Ovary (tissue), 7 donors: ENCODE measurements at regions not wholly inside any gene's neighbourhood (a gene's known extent, or its start where the extent isn't known, plus 50 kb on each side); places are given as distances from the start of the nearest gene placed in this dataset.

Source experiments
- DNase-seq, 5 donors: peaks; one replicate each; pipeline ENCODE4 v3.0.0-alpha.2; 2019 to 2020
- H3K27ac ChIP-seq, 2 donors: fragments of 200-600 bp; one replicate each; pipeline versions ENCODE4 v1.5.1 to v1.8.0; 2019 to 2022
- H3K27me3 ChIP-seq: fragments of 200-600 bp; one replicate; pipeline ENCODE4 v1.8.0; 2022
- H3K36me3 ChIP-seq: fragments of 200-600 bp; sonication (generic); one replicate; pipeline ENCODE4 v1.5.1; 2019
- H3K4me1 ChIP-seq: one replicate; pipeline ENCODE4 v1.8.1; 2013; ENCODE audit warnings: mild to moderate bottlenecking, moderate library complexity; ENCODE audit not compliant: insufficient read depth
- H3K4me3 ChIP-seq: fragments of 200-600 bp; sonication (generic); one replicate; pipeline ENCODE4 v1.5.1; 2017
- H3K9me3 ChIP-seq, 2 donors: fragments of 200-600 bp in 1 of 2; sonication (generic) in 1 of 2; one replicate each; pipeline versions ENCODE4 v1.5.1 to v1.8.1; 2013 to 2019; ENCODE audit warnings: mild to moderate bottlenecking in 1 of 2, moderate library complexity in 1 of 2
- EP300 ChIP-seq: sonication (generic); formaldehyde crosslinking; IDR thresholded peaks from one replicate; pipeline ENCODE4 v1.6.1; 2017; ENCODE audit warnings: antibody characterized with exemption
- POLR2A ChIP-seq: fragments of 450-650 bp; IDR thresholded peaks from one replicate; pipeline ENCODE4 v1.6.1; 2017; ENCODE audit warnings: antibody characterized with exemption, mild to moderate bottlenecking, moderate library complexity
- WGBS, 3 donors: extraction: QIAGEN DNeasy Blood & Tissue Kit in 1 of 3; methylation state at CpG; one replicate each; pipeline versions ENCODE4 v1.1.5 to v1.1.7; 2013 to 2017; 5-methylcytosine and 5-hydroxymethylcytosine counted together
- intact Hi-C, 4 donors: fragments of 100-400 bp; cut with DNase I; formaldehyde crosslinking; loops; one replicate each; pipeline versions ENCODE4 v1.11.0 to v1.15.1; 2022 to 2023
- TF ChIP-seq, protein P1 (sequence below), 3 donors: fragments of 450-650 bp in 2 of 3; fragments of 200-600 bp in 1 of 3; IDR thresholded peaks; one replicate each; pipeline versions ENCODE4 v1.5.1 to v1.8.0; 2016 to 2022; ENCODE audit warnings: antibody characterized with exemption in 3 of 3, mild to moderate bottlenecking in 1 of 3
- donor health status: DM: no; HTN: no; CAD: no; lungs with moderate emphysema.
- donor health status: DM: no; HTN: no; CAD: no.
- donor health status: Bipolar disorder and iron deficiency.
- donor health status: DM: no; HTN: no; CAD: no.
- donor health status: DM: yes; HTN: yes; CAD: no.

DNA sequence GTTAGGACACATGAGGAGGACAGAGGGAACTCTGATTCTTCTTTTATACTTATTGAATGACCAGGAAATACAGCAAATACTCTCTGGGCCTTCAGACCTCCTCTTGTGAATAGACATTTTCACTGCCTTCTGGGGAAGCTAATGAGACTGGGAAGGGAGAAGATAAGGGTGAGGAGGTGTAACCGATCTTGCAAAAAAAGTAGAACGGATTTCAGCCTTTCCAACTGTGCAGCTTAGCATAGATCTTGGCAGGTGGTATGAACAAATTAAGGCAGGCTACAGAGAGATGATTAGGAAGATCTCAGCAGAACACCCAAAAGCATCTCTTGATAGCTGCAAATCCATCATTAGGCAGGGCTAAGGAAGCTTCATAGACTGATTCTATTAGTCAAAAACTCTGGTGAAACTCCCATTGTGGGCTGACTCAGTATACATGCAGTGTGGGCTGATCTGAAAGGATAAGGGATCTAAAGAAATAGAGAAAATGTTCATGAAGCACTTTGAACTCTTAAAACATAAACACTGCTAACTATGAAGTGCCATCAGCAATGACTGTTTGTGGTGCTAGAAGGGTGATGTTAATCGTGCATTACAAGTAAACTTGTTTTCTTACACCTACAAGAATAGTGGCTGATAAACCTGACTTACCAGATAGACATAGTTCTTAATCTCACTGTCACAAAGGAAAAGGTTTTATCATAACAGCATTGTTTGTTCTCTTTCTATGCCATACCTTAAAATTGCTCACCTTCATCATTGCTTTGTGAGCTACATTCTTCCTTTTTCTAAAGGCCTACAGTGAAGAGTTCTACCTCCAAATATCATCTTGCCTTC is 85.5 kb upstream of the PALMD start:
- WGBS, 3 donors: 87 to 91% (median 89%) methylated on average over 3 of the region's 3 CpGs
- no peaks in the 10 kb centered on the region for H3K27me3 ChIP-seq
- no peak for DNase-seq
- TF ChIP-seq POLR2A (no peak), EP300 (no peak)
- TF ChIP-seq, protein P1, sequence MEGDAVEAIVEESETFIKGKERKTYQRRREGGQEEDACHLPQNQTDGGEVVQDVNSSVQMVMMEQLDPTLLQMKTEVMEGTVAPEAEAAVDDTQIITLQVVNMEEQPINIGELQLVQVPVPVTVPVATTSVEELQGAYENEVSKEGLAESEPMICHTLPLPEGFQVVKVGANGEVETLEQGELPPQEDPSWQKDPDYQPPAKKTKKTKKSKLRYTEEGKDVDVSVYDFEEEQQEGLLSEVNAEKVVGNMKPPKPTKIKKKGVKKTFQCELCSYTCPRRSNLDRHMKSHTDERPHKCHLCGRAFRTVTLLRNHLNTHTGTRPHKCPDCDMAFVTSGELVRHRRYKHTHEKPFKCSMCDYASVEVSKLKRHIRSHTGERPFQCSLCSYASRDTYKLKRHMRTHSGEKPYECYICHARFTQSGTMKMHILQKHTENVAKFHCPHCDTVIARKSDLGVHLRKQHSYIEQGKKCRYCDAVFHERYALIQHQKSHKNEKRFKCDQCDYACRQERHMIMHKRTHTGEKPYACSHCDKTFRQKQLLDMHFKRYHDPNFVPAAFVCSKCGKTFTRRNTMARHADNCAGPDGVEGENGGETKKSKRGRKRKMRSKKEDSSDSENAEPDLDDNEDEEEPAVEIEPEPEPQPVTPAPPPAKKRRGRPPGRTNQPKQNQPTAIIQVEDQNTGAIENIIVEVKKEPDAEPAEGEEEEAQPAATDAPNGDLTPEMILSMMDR (IDR thresholded peaks at IDR 0.05): no peak
- H3K36me3 ChIP-seq: no peaks in the 10 kb centered on the region
- no peaks in the 10 kb centered on the region for H3K9me3 ChIP-seq
- H3K4me3 ChIP-seq: no peak overlapping the region
- intact Hi-C loops: no loop called here
- no peak overlapping the region for H3K27ac ChIP-seq
- H3K4me1 ChIP-seq: no peaks in the 10 kb centered on the region

DNA sequence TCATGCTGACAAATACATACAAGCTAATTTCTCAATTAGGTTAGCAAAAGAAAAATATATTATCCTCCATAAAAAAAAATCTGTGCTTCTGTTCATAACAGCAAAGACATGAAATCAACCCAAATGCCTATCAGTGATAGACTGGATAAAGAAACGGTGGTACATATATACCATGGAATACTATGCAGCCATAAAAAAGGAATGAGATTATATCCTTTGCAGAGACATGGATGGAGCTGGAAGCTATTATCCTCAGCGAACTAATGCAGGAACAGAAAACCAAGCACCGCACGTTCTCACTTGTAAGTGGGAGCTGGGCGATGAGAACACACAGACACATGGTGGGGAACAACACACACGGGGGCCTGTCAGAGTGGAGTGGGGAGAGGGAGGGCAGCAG is 84.0 kb upstream of the PALMD start:
- Histone ChIP-seq H3K4me1 (no peaks in the 10 kb centered on the region), H3K36me3 (no peaks in the 10 kb centered on the region), H3K27ac (no peak overlapping the region), H3K9me3 (no peaks in the 10 kb centered on the region), H3K4me3 (no peak overlapping the region), H3K27me3 (no peaks in the 10 kb centered on the region)
- TF ChIP-seq, protein P1 (IDR thresholded peaks at IDR 0.05): no peak
- no peak for TF ChIP-seq EP300
- no peak for DNase-seq
- WGBS, 3 donors: 96 to 97% (median 96%) methylated on average over 6 of the region's 6 CpGs
- intact Hi-C loops: no loop called here

DNA sequence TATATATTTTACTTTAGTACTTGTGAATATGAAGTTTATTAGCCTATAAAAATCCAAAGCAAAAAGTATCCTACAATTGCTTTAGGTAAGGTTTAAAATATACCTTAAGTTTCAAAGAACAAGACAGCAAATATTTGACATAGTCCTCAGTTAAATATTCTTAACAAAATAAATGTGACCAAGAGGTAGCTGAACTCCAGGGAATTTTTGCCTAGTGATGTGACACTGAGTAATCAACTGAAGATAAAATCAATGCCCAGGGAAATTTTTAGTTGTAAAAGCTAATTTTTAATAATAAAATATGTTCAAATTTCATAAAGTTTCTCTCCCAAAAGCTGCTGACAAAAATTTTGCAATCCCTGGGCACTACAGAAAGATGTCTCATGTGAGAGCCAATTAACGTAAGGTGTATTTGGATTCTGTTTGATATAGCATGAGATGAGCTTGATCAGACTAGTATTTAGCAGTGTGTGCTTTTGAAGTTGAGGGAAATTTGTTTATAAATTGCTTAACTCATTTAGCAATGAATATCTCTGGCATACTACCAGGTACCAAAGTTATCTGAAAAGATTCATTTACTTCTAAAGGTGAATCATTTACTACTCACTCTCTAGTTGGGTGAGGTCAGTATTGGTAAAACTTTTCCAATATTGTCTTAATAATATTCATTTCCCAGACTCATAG is 80.2 kb upstream of the PALMD start:
- intact Hi-C loops: no loop called here
- Histone ChIP-seq H3K4me3 (no peak overlapping the region), H3K27ac (no peak overlapping the region), H3K36me3 (no peaks in the 10 kb centered on the region), H3K4me1 (no peaks in the 10 kb centered on the region), H3K9me3 (no peaks in the 10 kb centered on the region), H3K27me3 (no peaks in the 10 kb centered on the region)
- no peak for DNase-seq
- TF ChIP-seq, protein P1 (IDR thresholded peaks at IDR 0.05): no peak
- TF ChIP-seq POLR2A (no peak), EP300 (no peak)
- 96 to 97% (median 97%) methylated on average over 1 of the region's 1 CpG for WGBS, 3 donors

DNA sequence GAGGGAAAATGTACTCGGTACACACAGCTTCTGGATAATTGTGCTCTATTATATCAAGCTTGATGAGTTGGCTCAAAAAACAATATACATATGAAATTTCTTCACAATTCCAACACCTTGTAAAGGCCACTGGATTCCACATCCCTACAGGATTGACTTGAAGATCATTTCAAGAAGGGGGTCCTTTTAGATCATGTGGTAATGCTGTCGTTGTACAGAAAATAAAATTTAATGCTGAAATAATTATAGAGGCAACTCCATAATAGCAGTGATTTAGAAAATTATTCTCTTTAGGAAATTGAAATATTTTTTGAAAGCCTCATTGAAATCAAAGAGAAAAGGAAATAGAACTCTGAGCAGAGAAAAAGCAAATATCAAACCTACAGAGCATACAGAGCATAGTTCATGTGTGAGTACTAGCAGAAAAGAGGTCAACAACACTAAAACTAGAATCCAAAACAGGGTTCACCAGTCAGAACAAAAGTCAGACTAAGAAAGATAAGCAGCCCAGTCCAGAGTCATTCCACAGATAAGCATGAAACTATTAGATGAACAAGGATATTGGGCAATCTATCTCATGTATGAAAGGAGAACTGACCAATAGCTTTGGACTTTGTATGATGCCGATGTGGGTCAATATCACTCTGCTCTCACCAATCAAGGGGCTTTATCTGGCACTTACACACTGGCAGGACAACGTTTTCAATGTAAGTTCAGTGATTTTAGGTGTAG is 79.5 kb upstream of the PALMD start:
- Histone ChIP-seq H3K27ac (no peak overlapping the region), H3K27me3 (no peaks in the 10 kb centered on the region), H3K36me3 (no peaks in the 10 kb centered on the region), H3K9me3 (no peaks in the 10 kb centered on the region), H3K4me3 (no peak overlapping the region), H3K4me1 (no peaks in the 10 kb centered on the region)
- TF ChIP-seq EP300 (no peak), POLR2A (no peak)
- TF ChIP-seq, protein P1 (IDR thresholded peaks at IDR 0.05): no peak
- intact Hi-C loops: no loop called here
- WGBS, 3 donors: 83 to 89% (median 87%) methylated on average over 4 of the region's 4 CpGs
- no peak for DNase-seq
